Upper lobe of left lung (tissue), 6 donors: ENCODE measurements at regions not wholly inside any gene's neighbourhood (a gene's known extent, or its start where the extent isn't known, plus 50 kb on each side); places are given as distances from the start of the nearest gene placed in this dataset.

ENCODE experiments used
- ATAC-seq, 2 donors: fragments of 200-7000 bp; cut with Tn5 transposase; one replicate each; pipeline ENCODE4 v1.9.1; 2022; ENCODE audit warnings: mild to moderate bottlenecking in 2 of 2, moderate library complexity in 2 of 2; ENCODE audit not compliant: low FRiP score in 2 of 2
- DNase-seq, 2 donors: peaks; one replicate each; pipeline ENCODE4 v3.0.0-alpha.2; 2019 to 2020
- H3K27ac ChIP-seq, 4 donors: fragments of 200-600 bp; sonication (generic); one replicate each; pipeline ENCODE4 v1.5.1; 2016 to 2019
- H3K27me3 ChIP-seq, 4 donors: fragments of 200-600 bp; sonication (generic); one replicate each; pipeline ENCODE4 v1.5.1; 2017 to 2019
- H3K36me3 ChIP-seq, 4 donors: fragments of 200-600 bp; sonication (generic); one replicate each; pipeline ENCODE4 v1.5.1; 2016 to 2019
- H3K4me1 ChIP-seq, 4 donors: fragments of 200-600 bp; sonication (generic); one replicate each; pipeline ENCODE4 v1.5.1; 2018 to 2019
- H3K4me3 ChIP-seq, 4 donors: fragments of 200-600 bp; sonication (generic); one replicate each; pipeline ENCODE4 v1.5.1; 2017 to 2019; ENCODE audit warnings: mild to moderate bottlenecking in 2 of 4, moderate library complexity in 1 of 4
- H3K9me3 ChIP-seq, 4 donors: fragments of 200-600 bp; sonication (generic); one replicate each; pipeline ENCODE4 v1.5.1; 2018 to 2019
- CTCF ChIP-seq, 6 experiments: fragments of 450-650 bp in 4 of 6; fragments of 200-600 bp in 2 of 6; sonication (generic) in 2 of 6; IDR thresholded peaks; one replicate each; pipeline ENCODE4 v1.5.1; 2016 to 2019; ENCODE audit warnings: antibody characterized with exemption in 6 of 6
- EP300 ChIP-seq, 4 donors: sonication (generic); formaldehyde crosslinking; IDR thresholded peaks; one replicate each; pipeline ENCODE4 v1.5.1; 2017; ENCODE audit warnings: antibody characterized with exemption in 4 of 4, control low read depth in 2 of 4
- POLR2A ChIP-seq, 4 donors: fragments of 450-650 bp; IDR thresholded peaks; one replicate each; pipeline ENCODE4 v1.5.1; 2016 to 2017; ENCODE audit warnings: antibody characterized with exemption in 4 of 4, mild to moderate bottlenecking in 2 of 4
- POLR2AphosphoS5 ChIP-seq, 2 donors: sonication (generic); formaldehyde crosslinking; IDR thresholded peaks; one replicate each; pipeline ENCODE4 v1.5.1; 2017; ENCODE audit warnings: antibody characterized with exemption in 2 of 2
- WGBS, 2 donors: methylation state at CpG; one replicate each; pipeline ENCODE4 v1.1.5; 2017 to 2018; 5-methylcytosine and 5-hydroxymethylcytosine counted together
- donor health status: DM: no; HTN: no; CAD: no; lungs with moderate emphysema.
- donor health status: DM: no; HTN: yes; CAD: no; lungs with severe emphysema.

- no peak overlapping the region for H3K4me3 ChIP-seq
- H3K27ac ChIP-seq = no peak overlapping the region
- no peaks in the 10 kb centered on the region for H3K9me3 ChIP-seq
- no peaks in the 10 kb centered on the region for H3K36me3 ChIP-seq
- H3K4me1 ChIP-seq = no peaks in the 10 kb centered on the region
- H3K27me3 ChIP-seq = no peaks in the 10 kb centered on the region
- WGBS, 2 donors = 82 to 83% methylated on average over 2 of the region's 2 CpGs
- DNase-seq = no peak
- TF ChIP-seq EP300 (IDR thresholded peaks at IDR 0.05) (no peak), CTCF (IDR thresholded peaks at IDR 0.05) (no peak), POLR2A (IDR thresholded peaks at IDR 0.05) (no peak), POLR2AphosphoS5 (IDR thresholded peaks at IDR 0.05) (no peak)
- no peak for ATAC-seq
Measured at GRCh38 chr1:70856201-70856600, 191.4 kb downstream of the PTGER3 start.

- TF ChIP-seq POLR2AphosphoS5 (IDR thresholded peaks at IDR 0.05) = no peak
- TF ChIP-seq EP300 (IDR thresholded peaks at IDR 0.05) = no peak
- no peak for TF ChIP-seq POLR2A (IDR thresholded peaks at IDR 0.05)
- TF ChIP-seq CTCF (IDR thresholded peaks at IDR 0.05) = no peak
- WGBS, 2 donors = 67 to 73% methylated on average over 1 of the region's 1 CpG
- H3K36me3 ChIP-seq = no peaks in the 10 kb centered on the region
- DNase-seq = no peak
- H3K9me3 ChIP-seq = no peaks in the 10 kb centered on the region
- no peaks in the 10 kb centered on the region for H3K27me3 ChIP-seq
- no peaks in the 10 kb centered on the region for H3K4me1 ChIP-seq
- no peak overlapping the region for H3K27ac ChIP-seq
- no peak for ATAC-seq
- H3K4me3 ChIP-seq = no peak overlapping the region
Measured at GRCh38 chr1:70863239-70863638, 184.4 kb downstream of the PTGER3 start.

DNA sequence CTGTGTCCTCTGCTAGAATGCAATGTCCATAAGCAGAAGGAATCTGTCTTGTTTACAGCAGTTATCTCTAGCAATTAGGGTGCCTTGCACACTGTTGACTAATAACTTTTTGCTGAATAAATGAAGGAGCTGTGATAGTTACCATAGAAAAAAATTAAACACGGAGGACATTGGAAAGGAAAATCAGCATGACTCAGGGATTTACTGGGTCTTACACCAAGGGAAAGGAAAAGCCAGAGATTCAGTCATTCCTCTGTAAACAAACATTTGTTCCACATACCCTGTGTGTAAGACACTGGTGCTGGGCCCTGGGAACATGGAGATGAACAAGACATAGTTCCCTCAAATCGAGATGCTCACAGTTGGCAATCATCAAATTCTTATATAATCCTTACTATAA is 183.3 kb downstream of the PTGER3 start:
- Histone ChIP-seq H3K4me3 (no peak overlapping the region), H3K27me3 (no peaks in the 10 kb centered on the region), H3K9me3 (no peaks in the 10 kb centered on the region), H3K36me3 (no peaks in the 10 kb centered on the region), H3K4me1 (no peaks in the 10 kb centered on the region), H3K27ac (no peak overlapping the region)
- no peak for ATAC-seq
- DNase-seq = no peak
- 67 to 68% methylated on average over 2 of the region's 2 CpGs for WGBS, 2 donors
- TF ChIP-seq POLR2AphosphoS5 (IDR thresholded peaks at IDR 0.05) = no peak
- no peak for TF ChIP-seq CTCF (IDR thresholded peaks at IDR 0.05)
- TF ChIP-seq POLR2A (IDR thresholded peaks at IDR 0.05) = no peak
- TF ChIP-seq EP300 (IDR thresholded peaks at IDR 0.05) = no peak

GRCh38 chr1:70866542-70867264 is 180.9 kb downstream of the PTGER3 start:
- H3K27ac ChIP-seq = no peak overlapping the region
- WGBS, 2 donors = 63 to 87% methylated on average over 3 to 4 of the region's 4 CpGs
- ATAC-seq = peak in 1 of 2 donors; percentile 26
- DNase-seq = no peak
- H3K4me3 ChIP-seq = no peak overlapping the region
- no peaks in the 10 kb centered on the region for H3K4me1 ChIP-seq
- no peaks in the 10 kb centered on the region for H3K27me3 ChIP-seq
- TF ChIP-seq EP300 (IDR thresholded peaks at IDR 0.05) (no peak), POLR2AphosphoS5 (IDR thresholded peaks at IDR 0.05) (no peak), POLR2A (IDR thresholded peaks at IDR 0.05) (no peak), CTCF (IDR thresholded peaks at IDR 0.05) (no peak)
- H3K36me3 ChIP-seq = no peaks in the 10 kb centered on the region
- H3K9me3 ChIP-seq = peaks cover 0 to 3% (median 0%) of the 10 kb centered on the region in 4 donors

- Histone ChIP-seq H3K27me3 (no peaks in the 10 kb centered on the region), H3K9me3 (peaks cover 0 to 3% (median 0%) of the 10 kb centered on the region in 4 donors), H3K4me3 (no peak overlapping the region), H3K4me1 (peaks cover 0 to 3% (median 0%) of the 10 kb centered on the region in 4 donors), H3K36me3 (no peaks in the 10 kb centered on the region), H3K27ac (no peak overlapping the region)
- ATAC-seq (no peak), DNase-seq (no peak)
- WGBS, 2 donors = 48 to 50% methylated on average over 3 of the region's 3 CpGs
- TF ChIP-seq EP300 (IDR thresholded peaks at IDR 0.05) (no peak), CTCF (IDR thresholded peaks at IDR 0.05) (no peak), POLR2A (IDR thresholded peaks at IDR 0.05) (no peak), POLR2AphosphoS5 (IDR thresholded peaks at IDR 0.05) (no peak)
Measured at GRCh38 chr1:70871790-70872189, 175.8 kb downstream of the PTGER3 start.
